BJ (cell line): ENCODE measurements at regions not wholly inside any gene's neighbourhood (a gene's known extent, or its start where the extent isn't known, plus 50 kb on each side); places are given as distances from the start of the nearest gene placed in this dataset.

ENCODE experiments used
- CTCF ChIA-PET: fragments of 350-600 bp; formaldehyde crosslinking; extraction: SDS; loops from one replicate; lab custom pipeline; 2021; ENCODE audit warnings: antibody characterized with exemption, inconsistent platforms; lab: Yijun Ruan, JAX
- POLR2A ChIA-PET: fragments of 300-600 bp; sonication (Branson Sonifier 250); formaldehyde crosslinking; extraction: SDS; loops from one replicate; lab custom pipeline; 2021; ENCODE audit warnings: antibody characterized with exemption; lab: Charles Lee
- DNase-seq: peaks from one replicate; pipeline ENCODE4 v3.0.0-alpha.2; 2011; ENCODE audit warnings: low read depth
- H3K27me3 ChIP-seq: 2 replicates; pipeline ENCODE4 v1.6.0; 2011; ENCODE audit warnings: low read length; ENCODE audit not compliant: control insufficient read depth, insufficient read depth
- H3K36me3 ChIP-seq: 2 replicates; pipeline ENCODE4 v1.5.1; 2011; ENCODE audit warnings: low read length; ENCODE audit not compliant: control insufficient read depth, insufficient read depth
- H3K4me3 ChIP-seq: 2 replicates; pipeline ENCODE4 v1.5.1; 2011; ENCODE audit warnings: low read depth, mild to moderate bottlenecking, control low read depth, low read length
- TF ChIP-seq, protein P1 (sequence below): IDR thresholded peaks from 2 replicates; pipeline ENCODE4 v1.5.1; 2011; ENCODE audit warnings: low read depth, mild to moderate bottlenecking, control low read depth, inconsistent platforms, low read length, moderate library complexity; ENCODE audit not compliant: insufficient read depth

DNA sequence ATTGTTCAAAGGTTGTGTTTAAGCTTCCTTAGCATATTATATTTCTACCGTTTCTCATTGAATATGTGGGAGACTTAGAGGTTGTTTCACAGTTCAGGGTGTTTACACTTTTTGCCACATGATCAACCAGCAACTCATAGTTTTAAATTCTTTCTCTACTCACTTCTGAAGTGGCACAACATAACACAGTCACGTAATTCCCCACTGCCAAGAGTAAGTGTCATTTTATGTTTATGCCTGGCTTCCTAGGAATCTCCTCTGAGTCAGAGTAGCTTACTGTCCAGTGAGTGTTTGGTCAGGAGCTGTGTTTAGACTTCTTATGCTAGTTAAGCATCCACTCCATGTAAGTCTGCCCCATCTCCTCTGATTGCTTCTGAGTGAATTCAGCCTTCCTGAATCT lies 520.8 kb upstream of the KIRREL3 start:
- ChIA-PET CTCF (no interaction called here), POLR2A (no interaction called here)
- H3K27me3 ChIP-seq = no peaks in the 10 kb centered on the region
- TF ChIP-seq, protein P1, sequence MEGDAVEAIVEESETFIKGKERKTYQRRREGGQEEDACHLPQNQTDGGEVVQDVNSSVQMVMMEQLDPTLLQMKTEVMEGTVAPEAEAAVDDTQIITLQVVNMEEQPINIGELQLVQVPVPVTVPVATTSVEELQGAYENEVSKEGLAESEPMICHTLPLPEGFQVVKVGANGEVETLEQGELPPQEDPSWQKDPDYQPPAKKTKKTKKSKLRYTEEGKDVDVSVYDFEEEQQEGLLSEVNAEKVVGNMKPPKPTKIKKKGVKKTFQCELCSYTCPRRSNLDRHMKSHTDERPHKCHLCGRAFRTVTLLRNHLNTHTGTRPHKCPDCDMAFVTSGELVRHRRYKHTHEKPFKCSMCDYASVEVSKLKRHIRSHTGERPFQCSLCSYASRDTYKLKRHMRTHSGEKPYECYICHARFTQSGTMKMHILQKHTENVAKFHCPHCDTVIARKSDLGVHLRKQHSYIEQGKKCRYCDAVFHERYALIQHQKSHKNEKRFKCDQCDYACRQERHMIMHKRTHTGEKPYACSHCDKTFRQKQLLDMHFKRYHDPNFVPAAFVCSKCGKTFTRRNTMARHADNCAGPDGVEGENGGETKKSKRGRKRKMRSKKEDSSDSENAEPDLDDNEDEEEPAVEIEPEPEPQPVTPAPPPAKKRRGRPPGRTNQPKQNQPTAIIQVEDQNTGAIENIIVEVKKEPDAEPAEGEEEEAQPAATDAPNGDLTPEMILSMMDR = no peak
- H3K36me3 ChIP-seq = no peaks in the 10 kb centered on the region
- DNase-seq = peak; percentile 2
- H3K4me3 ChIP-seq = no peak overlapping the region

DNA sequence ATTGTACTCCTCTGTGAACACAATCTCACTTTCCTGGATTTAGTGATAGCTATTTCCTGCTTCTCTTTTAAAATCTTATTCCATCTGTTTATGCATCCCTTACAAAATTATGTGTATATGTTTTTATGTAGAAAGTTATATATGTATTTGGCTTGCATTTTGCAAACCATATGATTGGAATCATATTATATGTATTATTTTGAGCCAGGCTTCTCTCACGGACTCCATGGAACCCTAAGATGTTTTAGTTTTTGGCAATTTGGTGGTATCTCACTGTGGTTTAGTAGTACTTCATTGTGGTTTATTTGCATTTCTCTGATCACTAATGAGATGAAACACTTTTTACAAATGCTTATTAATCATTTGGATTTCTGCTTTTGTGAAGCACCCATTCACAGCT lies 507.3 kb upstream of the KIRREL3 start:
- Histone ChIP-seq H3K36me3 (no peaks in the 10 kb centered on the region), H3K4me3 (no peak overlapping the region), H3K27me3 (no peaks in the 10 kb centered on the region)
- CTCF ChIA-PET = interaction anchor here (0.7 to 1.5 kb wide), 2 partner anchors 16 to 46 kb away, joined by 3 to 4 read pairs; no protein-coding TSS in a partner anchor
- DNase-seq = no peak
- POLR2A ChIA-PET = no interaction called here
- TF ChIP-seq, protein P1 = no peak

DNA sequence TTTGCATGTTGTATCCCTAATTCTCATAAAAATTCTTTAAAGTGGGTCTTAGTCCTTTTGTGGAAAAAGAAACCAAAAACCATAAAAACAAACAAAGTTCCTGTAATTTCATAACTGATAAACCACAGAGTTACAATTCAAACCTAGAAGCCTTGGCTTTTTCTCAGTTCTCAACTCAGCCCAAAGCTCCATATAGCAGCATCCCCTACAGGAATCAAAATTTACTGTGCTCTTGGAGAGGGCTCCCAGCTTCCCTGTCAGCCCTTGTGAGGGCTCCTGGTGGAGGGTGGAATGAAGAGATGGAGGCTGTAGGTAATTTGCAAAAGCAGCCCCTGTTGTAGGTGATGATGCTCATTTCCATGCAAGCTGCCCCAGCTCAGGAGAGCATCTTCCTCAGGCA lies 506.1 kb upstream of the KIRREL3 start:
- CTCF ChIA-PET = interaction anchor here (0.8 to 1.5 kb wide), 2 partner anchors 12 to 15 kb away, joined by 3 to 4 read pairs; no protein-coding TSS in a partner anchor
- no peak for DNase-seq
- H3K27me3 ChIP-seq = no peaks in the 10 kb centered on the region
- no peaks in the 10 kb centered on the region for H3K36me3 ChIP-seq
- H3K4me3 ChIP-seq = no peak overlapping the region
- POLR2A ChIA-PET = no interaction called here
- TF ChIP-seq, protein P1 = no peak

DNA sequence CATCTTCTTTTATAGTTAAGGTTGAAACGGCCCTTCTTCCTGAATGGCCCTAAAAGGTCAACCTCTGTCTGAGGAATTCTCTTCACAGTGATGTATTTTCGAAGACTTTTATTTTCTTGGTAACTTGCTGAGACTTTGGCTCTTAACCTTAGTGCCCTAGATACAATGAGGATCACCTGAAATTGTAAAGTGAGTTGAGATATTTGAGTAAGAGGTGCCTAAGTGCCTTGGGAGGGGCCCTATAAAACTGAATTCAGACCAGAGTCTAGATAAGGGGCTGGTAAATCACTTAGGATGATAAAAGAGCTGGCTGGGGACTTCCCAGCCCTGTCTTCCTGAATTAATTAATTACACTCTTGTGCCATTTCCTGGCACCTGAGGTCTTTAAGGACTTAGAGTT lies 505.6 kb upstream of the KIRREL3 start:
- H3K36me3 ChIP-seq = no peaks in the 10 kb centered on the region
- no peak overlapping the region for H3K4me3 ChIP-seq
- DNase-seq = no peak
- ChIA-PET POLR2A (no interaction called here), CTCF (interaction anchor here (0.8 kb wide), 1 partner anchor 12 kb away, joined by 3 read pairs; no protein-coding TSS in a partner anchor)
- TF ChIP-seq, protein P1 = no peak
- H3K27me3 ChIP-seq = no peaks in the 10 kb centered on the region

DNA sequence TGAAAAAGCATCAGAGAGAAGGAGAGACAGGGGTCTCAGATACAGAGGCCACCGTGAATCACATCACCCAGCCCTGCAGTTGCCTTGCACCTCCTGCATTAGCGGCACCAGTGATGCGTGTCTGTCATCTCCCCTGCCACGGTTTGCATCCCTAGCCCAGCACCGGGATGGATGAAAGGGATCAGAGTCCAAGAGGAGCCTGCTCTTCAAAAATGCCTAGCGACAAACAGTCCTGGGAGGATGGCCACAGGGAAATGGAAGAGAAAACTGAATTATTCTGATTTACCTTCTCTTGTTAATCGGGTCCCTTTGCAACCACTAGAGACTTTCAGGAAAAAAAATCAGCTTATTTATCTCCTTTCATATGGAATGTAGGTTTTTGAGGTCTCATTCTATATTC lies 495.6 kb upstream of the KIRREL3 start:
- H3K27me3 ChIP-seq = no peaks in the 10 kb centered on the region
- POLR2A ChIA-PET = no interaction called here
- DNase-seq = no peak
- no peak overlapping the region for H3K4me3 ChIP-seq
- CTCF ChIA-PET = no interaction called here
- TF ChIP-seq, protein P1 = no peak
- H3K36me3 ChIP-seq = no peaks in the 10 kb centered on the region
